ENCODE measurements at regions not wholly inside any gene's neighbourhood (a gene's known extent, or its start where the extent isn't known, plus 50 kb on each side); places are given as distances from the start of the nearest gene placed in this dataset.

- no peak for DNase-seq
Observed at GRCh38 chr11:106217456-106217855, 140.0 kb downstream of the AASDHPPT start.

- no peak for DNase-seq
Observed at GRCh38 chr11:106218106-106218505, 140.6 kb downstream of the AASDHPPT start.

- DNase-seq: no peak
Observed at GRCh38 chr11:106222626-106223025, 145.2 kb downstream of the AASDHPPT start.

GRCh38 chr11:106224172-106224571 is 146.7 kb downstream of the AASDHPPT start:
- no peak for DNase-seq

- DNase-seq: no peak
Observed at GRCh38 chr11:106228996-106229395, 151.5 kb downstream of the AASDHPPT start.

GRCh38 chr11:106231591-106231990 is 154.1 kb downstream of the AASDHPPT start:
- DNase-seq: no peak

- no peak for DNase-seq
Observed at GRCh38 chr11:106233191-106233590, 155.7 kb downstream of the AASDHPPT start.

- DNase-seq: no peak
Observed at GRCh38 chr11:106234794-106235193, 157.3 kb downstream of the AASDHPPT start.

GRCh38 chr11:106236295-106236694 is 158.8 kb downstream of the AASDHPPT start:
- DNase-seq: no peak

GRCh38 chr11:106238704-106239360 is 161.4 kb downstream of the AASDHPPT start:
- DNase-seq: no peak

GRCh38 chr11:106241601-106242257 is 164.3 kb downstream of the AASDHPPT start:
- DNase-seq: no peak

GRCh38 chr11:106242718-106243415 is 165.4 kb downstream of the AASDHPPT start:
- no peak for DNase-seq

- no peak for DNase-seq
Observed at GRCh38 chr11:106246495-106246894, 169.0 kb downstream of the AASDHPPT start.

- no peak for DNase-seq
Observed at GRCh38 chr11:106249617-106250239, 172.3 kb downstream of the AASDHPPT start.

- DNase-seq: no peak
Observed at GRCh38 chr11:106262852-106263251, 185.4 kb downstream of the AASDHPPT start.

- no peak for DNase-seq
Observed at GRCh38 chr11:106263527-106263926, 186.1 kb downstream of the AASDHPPT start.

- peak; percentile 86 for DNase-seq
Observed at GRCh38 chr11:106271086-106271485, 193.6 kb downstream of the AASDHPPT start.

GRCh38 chr11:106271686-106272085 is 194.2 kb downstream of the AASDHPPT start:
- no peak for DNase-seq

GRCh38 chr11:106275151-106275550 is 197.7 kb downstream of the AASDHPPT start:
- DNase-seq: no peak

- no peak for DNase-seq
Observed at GRCh38 chr11:106276126-106276525, 198.7 kb downstream of the AASDHPPT start.

GRCh38 chr11:106276859-106277436 is 199.5 kb downstream of the AASDHPPT start:
- DNase-seq: no peak

GRCh38 chr11:106277484-106277883 is 200.0 kb downstream of the AASDHPPT start:
- no peak for DNase-seq

- DNase-seq: no peak
Observed at GRCh38 chr11:106278391-106278790, 200.9 kb downstream of the AASDHPPT start.

Data from kidney glomerular epithelial cell (primary cell).